NB4 (cell line): ENCODE measurements at regions not wholly inside any gene's neighbourhood (a gene's known extent, or its start where the extent isn't known, plus 50 kb on each side); places are given as distances from the start of the nearest gene placed in this dataset.

Experiments used
- DNase-seq: peaks from one replicate; pipeline ENCODE4 v3.0.0; 2010; ENCODE audit warnings: low read depth
- H3K4me3 ChIP-seq: one replicate; pipeline ENCODE4 v1.5.1; 2011; ENCODE audit warnings: mild to moderate bottlenecking, low read depth, low read length, moderate library complexity
- MAX ChIP-seq: IDR thresholded peaks from 2 replicates; pipeline ENCODE4 v1.6.1; 2011; ENCODE audit warnings: low read depth, low read length
- MYC ChIP-seq: IDR thresholded peaks from 2 replicates; pipeline ENCODE4 v1.6.1; 2011; ENCODE audit warnings: low read depth, low read length
- POLR2A ChIP-seq: IDR thresholded peaks from 2 replicates; pipeline ENCODE4 v1.6.1; 2011; ENCODE audit warnings: mild to moderate bottlenecking; ENCODE audit not compliant: insufficient read length; ENCODE audit errors: extremely low read depth
- TF ChIP-seq, protein P1 (sequence below): IDR thresholded peaks from one replicate; pipeline ENCODE4 v1.5.1; 2012; ENCODE audit warnings: low read depth, low read length

DNA sequence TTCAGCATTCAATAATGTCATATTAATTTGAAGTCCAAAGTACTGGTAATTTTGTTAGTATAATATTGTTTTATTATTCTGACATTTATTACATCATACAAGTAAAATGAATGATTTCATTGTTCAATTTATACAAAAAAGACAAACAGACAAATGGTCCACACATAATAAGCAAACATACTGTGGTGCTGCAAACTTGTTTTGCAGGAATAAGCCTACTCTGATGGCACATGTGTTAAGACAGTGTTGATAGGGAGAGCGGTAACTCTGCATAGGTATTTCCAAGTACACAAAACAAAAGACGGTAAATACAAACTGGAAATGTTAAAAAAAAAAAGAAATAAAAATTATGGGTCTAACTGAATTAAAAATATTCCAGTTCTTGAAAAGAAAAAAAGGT lies 59.7 kb upstream of the DPYD start:
- H3K4me3 ChIP-seq, result no peak overlapping the region
- TF ChIP-seq MYC, result no peak
- TF ChIP-seq, protein P1, sequence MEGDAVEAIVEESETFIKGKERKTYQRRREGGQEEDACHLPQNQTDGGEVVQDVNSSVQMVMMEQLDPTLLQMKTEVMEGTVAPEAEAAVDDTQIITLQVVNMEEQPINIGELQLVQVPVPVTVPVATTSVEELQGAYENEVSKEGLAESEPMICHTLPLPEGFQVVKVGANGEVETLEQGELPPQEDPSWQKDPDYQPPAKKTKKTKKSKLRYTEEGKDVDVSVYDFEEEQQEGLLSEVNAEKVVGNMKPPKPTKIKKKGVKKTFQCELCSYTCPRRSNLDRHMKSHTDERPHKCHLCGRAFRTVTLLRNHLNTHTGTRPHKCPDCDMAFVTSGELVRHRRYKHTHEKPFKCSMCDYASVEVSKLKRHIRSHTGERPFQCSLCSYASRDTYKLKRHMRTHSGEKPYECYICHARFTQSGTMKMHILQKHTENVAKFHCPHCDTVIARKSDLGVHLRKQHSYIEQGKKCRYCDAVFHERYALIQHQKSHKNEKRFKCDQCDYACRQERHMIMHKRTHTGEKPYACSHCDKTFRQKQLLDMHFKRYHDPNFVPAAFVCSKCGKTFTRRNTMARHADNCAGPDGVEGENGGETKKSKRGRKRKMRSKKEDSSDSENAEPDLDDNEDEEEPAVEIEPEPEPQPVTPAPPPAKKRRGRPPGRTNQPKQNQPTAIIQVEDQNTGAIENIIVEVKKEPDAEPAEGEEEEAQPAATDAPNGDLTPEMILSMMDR, result no peak
- no peak for TF ChIP-seq POLR2A
- TF ChIP-seq MAX, result no peak
- DNase-seq, result no peak

DNA sequence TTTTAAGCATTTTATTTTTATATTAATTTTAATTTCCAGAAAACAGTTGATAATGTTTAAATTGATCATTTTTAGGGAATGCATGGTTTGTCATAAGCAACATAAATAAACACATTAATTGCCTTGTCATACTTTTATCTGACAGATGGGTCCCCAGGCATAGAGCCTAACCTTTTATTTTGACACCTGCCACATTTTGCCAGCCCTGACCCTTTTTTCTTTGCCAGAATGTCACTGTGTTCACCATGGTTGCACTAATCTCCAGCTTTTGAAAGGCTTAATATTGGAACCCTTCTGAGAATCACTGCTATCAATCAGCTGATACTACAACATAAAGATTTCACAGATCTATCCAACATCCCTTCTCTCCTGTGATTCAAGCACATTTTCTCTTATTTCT lies 56.0 kb upstream of the DPYD start:
- no peak for DNase-seq
- TF ChIP-seq POLR2A (no peak), MAX (no peak)
- TF ChIP-seq, protein P1, result no peak
- H3K4me3 ChIP-seq, result no peak overlapping the region
